Loucy (cell line): ENCODE measurements at regions not wholly inside any gene's neighbourhood (a gene's known extent, or its start where the extent isn't known, plus 50 kb on each side); places are given as distances from the start of the nearest gene placed in this dataset.

Experiments
- CTCF ChIP-seq: fragments of 200-600 bp; sonication (generic); conservative IDR thresholded peaks from 2 replicates; pipeline ENCODE4 v1.5.1; 2014; ENCODE audit warnings: mild to moderate bottlenecking, antibody characterized with exemption, low read length
- EZH2phosphoT487 ChIP-seq: fragments of 200-600 bp; IDR thresholded peaks from 2 replicates; pipeline ENCODE4 v1.6.1; 2018; ENCODE audit warnings: antibody characterized with exemption, mild to moderate bottlenecking, moderate library complexity, borderline replicate concordance

- TF ChIP-seq CTCF (no peak), EZH2phosphoT487 (no peak)
Observed at GRCh38 chr1:228953207-228953606, 217.9 kb downstream of the RHOU start.
